Sigmoid colon (tissue), 6 donors: ENCODE measurements at regions not wholly inside any gene's neighbourhood (a gene's known extent, or its start where the extent isn't known, plus 50 kb on each side); places are given as distances from the start of the nearest gene placed in this dataset.

Experiments used
- DNase-seq: peaks from one replicate; pipeline ENCODE4 v3.0.0-alpha.2; 2019
- H3K27ac ChIP-seq, 4 donors: fragments of 200-600 bp; sonication (generic); one replicate each; pipeline ENCODE4 v1.5.1; 2016 to 2019; ENCODE audit warnings: mild to moderate bottlenecking in 1 of 4
- H3K27me3 ChIP-seq, 3 donors: fragments of 200-600 bp; sonication (generic); one replicate each; pipeline ENCODE4 v1.5.1; 2019; ENCODE audit warnings: mild to moderate bottlenecking in 1 of 3
- H3K36me3 ChIP-seq, 4 donors: fragments of 200-600 bp; sonication (generic); one replicate each; pipeline ENCODE4 v1.5.1; 2016 to 2019
- H3K4me1 ChIP-seq, 4 donors: fragments of 200-600 bp; sonication (generic); one replicate each; pipeline ENCODE4 v1.5.1; 2017 to 2019
- H3K4me3 ChIP-seq, 4 donors: fragments of 200-600 bp; sonication (generic); one replicate each; pipeline ENCODE4 v1.5.1; 2017 to 2019; ENCODE audit warnings: mild to moderate bottlenecking in 2 of 4, moderate library complexity in 1 of 4
- H3K9me3 ChIP-seq, 4 donors: fragments of 200-600 bp in 3 of 4; sonication (generic) in 3 of 4; one replicate each; pipeline versions ENCODE4 v1.5.1 to v1.6.1; 2013 to 2019
- EP300 ChIP-seq, 4 donors: sonication (generic); formaldehyde crosslinking; IDR thresholded peaks; one replicate each; pipeline ENCODE4 v1.6.1; 2017; ENCODE audit warnings: antibody characterized with exemption in 4 of 4
- POLR2A ChIP-seq, 2 donors: fragments of 450-650 bp; IDR thresholded peaks; one replicate each; pipeline ENCODE4 v1.6.1; 2016; ENCODE audit warnings: antibody characterized with exemption in 2 of 2, mild to moderate bottlenecking in 2 of 2, moderate library complexity in 2 of 2
- POLR2AphosphoS5 ChIP-seq, 4 donors: sonication (generic); formaldehyde crosslinking; IDR thresholded peaks; one replicate each; pipeline ENCODE4 v1.6.1; 2017; ENCODE audit warnings: antibody characterized with exemption in 4 of 4
- WGBS, 2 donors: extraction: QIAGEN DNeasy Blood & Tissue Kit; methylation state at CpG; one replicate each; pipeline ENCODE4 v1.1.7; 2013; 5-methylcytosine and 5-hydroxymethylcytosine counted together
- intact Hi-C: fragments of 100-400 bp; cut with DNase I; formaldehyde crosslinking; loops from one replicate; pipeline ENCODE4 v1.15.1; 2023
- TF ChIP-seq, protein P1 (sequence below), 4 experiments: fragments of 450-650 bp in 3 of 4; fragments of 200-600 bp in 1 of 4; IDR thresholded peaks; one replicate each; pipeline ENCODE4 v1.5.1; 2016 to 2019; ENCODE audit warnings: antibody characterized with exemption in 4 of 4, mild to moderate bottlenecking in 3 of 4, moderate library complexity in 2 of 4
- donor health status: healthy with polysubstance abuse.
- donor health status: healthy.

DNA sequence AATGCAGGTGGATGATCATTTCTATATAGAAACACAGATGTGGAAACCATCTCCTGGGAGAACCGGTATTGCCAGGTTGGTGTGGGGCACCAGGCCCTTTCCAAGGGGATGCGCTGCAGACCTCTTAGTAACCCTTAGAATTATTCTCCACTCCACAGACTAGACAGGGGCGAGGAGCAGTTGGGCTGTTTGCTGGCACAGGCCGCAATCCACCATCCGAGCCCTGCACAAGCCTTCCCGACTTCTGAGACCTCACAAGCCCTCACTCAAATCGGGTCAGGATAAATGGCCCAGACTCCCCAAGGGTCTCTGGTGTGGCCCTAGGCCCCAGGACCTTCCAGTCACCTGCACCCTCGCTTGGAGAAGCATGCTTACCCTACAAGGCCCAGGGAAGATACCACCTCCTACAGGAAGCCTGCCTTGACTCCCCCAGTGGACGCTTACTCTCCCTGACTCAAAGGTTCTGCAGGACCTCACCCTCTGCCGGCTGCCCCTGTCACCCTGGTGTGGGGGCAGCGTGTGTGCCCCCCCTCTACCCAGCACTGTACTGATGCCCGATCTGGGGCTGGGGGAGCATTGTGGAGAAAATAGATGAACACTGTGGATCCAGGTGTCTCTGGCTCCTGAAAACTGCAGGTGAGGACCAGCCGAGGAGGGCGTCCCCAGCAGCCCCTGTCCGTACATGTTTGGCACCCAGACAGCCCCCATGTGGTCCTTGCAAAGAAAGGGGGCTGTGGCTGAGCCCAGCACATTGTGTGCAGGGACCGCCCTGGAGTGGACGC lies 49.8 kb upstream of the ACSF3 start:
- Histone ChIP-seq H3K9me3 (no peaks in the 10 kb centered on the region), H3K27ac (no peak overlapping the region), H3K4me1 (no peaks in the 10 kb centered on the region), H3K27me3 (peaks cover 4 to 85% (median 52%) of the 10 kb centered on the region in 3 donors), H3K36me3 (no peaks in the 10 kb centered on the region), H3K4me3 (no peak overlapping the region)
- intact Hi-C loops = no loop called here
- 73 to 85% methylated on average over 17 of the region's 17 CpGs for WGBS, 2 donors
- DNase-seq = peak; percentile 48
- TF ChIP-seq POLR2AphosphoS5 (IDR thresholded peaks at IDR 0.05) (no peak), EP300 (IDR thresholded peaks at IDR 0.05) (no peak), POLR2A (IDR thresholded peaks at IDR 0.05) (no peak)
- TF ChIP-seq, protein P1, sequence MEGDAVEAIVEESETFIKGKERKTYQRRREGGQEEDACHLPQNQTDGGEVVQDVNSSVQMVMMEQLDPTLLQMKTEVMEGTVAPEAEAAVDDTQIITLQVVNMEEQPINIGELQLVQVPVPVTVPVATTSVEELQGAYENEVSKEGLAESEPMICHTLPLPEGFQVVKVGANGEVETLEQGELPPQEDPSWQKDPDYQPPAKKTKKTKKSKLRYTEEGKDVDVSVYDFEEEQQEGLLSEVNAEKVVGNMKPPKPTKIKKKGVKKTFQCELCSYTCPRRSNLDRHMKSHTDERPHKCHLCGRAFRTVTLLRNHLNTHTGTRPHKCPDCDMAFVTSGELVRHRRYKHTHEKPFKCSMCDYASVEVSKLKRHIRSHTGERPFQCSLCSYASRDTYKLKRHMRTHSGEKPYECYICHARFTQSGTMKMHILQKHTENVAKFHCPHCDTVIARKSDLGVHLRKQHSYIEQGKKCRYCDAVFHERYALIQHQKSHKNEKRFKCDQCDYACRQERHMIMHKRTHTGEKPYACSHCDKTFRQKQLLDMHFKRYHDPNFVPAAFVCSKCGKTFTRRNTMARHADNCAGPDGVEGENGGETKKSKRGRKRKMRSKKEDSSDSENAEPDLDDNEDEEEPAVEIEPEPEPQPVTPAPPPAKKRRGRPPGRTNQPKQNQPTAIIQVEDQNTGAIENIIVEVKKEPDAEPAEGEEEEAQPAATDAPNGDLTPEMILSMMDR (IDR thresholded peaks at IDR 0.05) = no peak
